ENCODE measurements at regions not wholly inside any gene's neighbourhood (a gene's known extent, or its start where the extent isn't known, plus 50 kb on each side); places are given as distances from the start of the nearest gene placed in this dataset.

GRCh38 chr16:73710526-73710925 is 586.1 kb upstream of the PSMD7 start:
- TF ChIP-seq TCF7L2 (IDR thresholded peaks at IDR 0.05; ENCODE audit: low read depth, low read length) (no peak), CTCF (IDR thresholded peaks at IDR 0.05) (no peak), SIN3A (IDR thresholded peaks at IDR 0.05; ENCODE audit: borderline replicate concordance, insufficient read depth, low read depth, low read length) (no peak)

Measured in Panc1 (cell line).